ENCODE measurements at regions not wholly inside any gene's neighbourhood (a gene's known extent, or its start where the extent isn't known, plus 50 kb on each side); places are given as distances from the start of the nearest gene placed in this dataset.

DNA sequence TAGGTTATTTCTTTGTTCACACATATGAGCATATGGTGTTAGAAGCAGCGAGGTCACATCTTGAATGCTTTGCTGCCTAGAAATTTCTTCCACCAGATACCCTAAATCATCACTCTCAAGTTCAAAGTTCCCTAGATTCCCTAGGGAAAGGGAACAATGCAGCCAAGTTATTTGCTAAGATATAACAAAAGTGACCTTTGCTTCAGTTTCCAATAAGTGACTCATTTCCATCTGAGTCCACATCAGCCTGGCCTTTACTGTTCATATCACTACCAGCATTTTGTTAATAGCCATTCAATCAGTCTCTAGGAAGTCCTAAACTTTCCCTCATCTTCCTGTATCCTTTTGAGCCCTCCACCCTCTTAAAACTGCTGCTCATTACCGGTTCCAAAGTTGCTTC lies 1502.5 kb downstream of the KCNT2 start:
- DNase-seq: no peak

DNA sequence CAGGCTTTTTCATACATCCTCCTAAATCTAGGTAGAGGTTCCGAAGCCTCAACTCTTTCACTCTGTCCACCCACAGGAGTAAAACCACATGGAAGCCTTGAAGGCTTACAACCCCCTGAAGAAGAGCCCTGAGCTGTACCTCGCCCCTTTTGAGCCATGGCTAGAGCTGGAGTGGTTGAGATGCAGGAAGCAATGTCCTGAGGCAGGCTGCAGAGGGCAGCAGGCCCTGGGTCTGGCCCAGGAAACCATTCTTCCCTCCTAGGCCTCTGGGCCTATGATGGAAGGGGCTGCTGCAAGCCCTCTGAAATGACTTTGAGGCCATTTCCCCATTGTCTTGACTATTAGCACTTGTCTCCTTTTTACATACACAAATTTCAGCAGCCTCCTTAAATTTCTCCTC lies 1503.0 kb downstream of the KCNT2 start:
- DNase-seq: no peak

DNA sequence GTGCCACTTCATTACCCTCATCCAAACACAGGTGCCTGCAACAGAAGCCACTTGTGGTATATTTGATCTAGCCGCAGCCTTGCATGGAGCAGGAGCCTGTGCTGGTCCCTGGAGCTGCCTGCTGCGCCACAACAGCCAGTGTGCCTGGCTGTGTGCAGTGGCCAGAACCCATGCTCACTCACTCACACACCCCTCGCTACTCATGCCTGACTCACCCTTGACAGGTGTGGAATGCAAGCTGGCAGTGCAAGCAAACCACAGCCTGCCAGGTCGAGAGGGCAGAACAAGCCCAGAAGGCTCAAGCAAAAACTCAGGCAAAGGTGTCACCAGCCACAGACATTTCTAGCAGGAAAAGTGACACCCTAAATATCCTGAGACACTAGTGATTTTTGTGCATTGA lies 1510.9 kb downstream of the KCNT2 start:
- no peak for DNase-seq

DNA sequence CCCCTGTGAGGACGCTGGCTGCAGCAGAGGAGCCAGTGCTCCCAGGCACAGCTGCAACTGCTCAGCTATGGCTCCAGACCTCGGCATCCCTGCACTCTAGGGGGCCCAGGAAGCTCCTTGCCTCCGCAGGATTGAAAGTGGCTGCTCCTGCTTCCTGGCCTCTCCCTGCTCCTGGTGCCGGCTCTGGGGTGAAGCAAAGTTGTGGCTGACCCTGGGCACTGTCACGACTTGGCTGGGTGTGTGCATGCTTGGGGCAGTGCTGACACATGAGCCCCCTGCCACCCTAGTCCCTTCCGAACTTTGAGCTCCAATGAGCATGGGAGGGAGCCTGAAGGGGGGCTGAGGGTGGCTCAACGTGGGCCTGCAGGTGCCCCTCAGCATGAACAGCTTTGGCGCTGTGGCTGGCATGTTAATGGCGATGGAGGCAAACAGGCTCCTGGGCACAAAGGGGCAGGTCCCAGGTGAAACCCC lies 1512.2 kb downstream of the KCNT2 start:
- DNase-seq: no peak

DNA sequence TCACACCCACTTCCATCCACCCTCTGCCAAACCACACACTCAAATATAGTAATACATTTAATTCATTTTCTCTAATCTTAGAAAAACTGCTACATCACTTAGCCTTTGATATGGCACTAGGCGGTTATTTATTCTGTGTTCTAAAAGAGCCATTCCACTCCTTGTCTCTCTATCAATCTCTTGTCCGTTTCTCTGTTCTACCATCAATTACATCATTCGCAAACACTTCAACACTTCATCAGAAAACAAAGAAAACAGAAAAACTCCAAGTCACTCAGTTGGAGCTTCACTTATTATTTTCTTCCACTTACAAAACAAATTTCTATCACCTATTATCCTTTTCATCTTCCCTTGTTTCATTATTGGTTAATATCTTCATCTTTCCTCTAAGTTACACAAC lies 1523.0 kb downstream of the KCNT2 start:
- DNase-seq: no peak

DNA sequence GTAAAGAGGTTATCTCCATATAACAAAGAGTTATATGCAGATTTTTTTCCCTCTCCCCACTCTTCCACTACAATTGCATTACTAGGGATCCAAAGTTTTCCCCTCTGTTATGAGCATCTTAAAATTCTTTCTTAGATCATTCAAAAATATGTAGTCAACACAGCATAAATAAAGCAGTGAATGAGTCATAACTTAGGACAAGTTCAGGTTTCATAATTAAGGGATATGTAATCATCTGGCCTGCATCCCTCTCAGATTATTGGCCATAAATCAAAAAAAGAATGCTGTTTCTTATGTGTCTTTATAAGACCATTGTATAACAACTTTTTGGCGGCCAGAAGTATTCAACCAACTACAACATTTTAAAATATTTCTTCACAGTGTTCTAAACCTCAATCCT lies 1526.1 kb downstream of the KCNT2 start:
- no peak for DNase-seq

DNA sequence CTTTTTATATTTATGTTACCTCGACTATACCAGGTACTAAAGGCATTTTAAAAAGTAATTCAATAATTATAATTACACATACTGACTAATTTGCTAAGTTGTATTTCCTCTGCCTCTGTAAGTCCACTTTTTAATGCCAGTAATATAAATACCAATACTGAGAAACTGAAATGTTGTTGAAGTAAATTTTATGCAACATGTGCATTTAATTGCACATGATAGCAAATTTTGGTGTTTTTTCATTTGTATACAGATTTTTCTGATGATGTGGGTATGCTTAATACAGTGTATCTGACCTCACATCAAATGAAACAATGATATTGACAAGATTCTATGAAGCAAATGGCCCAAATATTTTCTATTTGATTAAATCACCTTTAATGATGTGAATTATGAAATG lies 1531.6 kb downstream of the KCNT2 start:
- no peak for DNase-seq

DNA sequence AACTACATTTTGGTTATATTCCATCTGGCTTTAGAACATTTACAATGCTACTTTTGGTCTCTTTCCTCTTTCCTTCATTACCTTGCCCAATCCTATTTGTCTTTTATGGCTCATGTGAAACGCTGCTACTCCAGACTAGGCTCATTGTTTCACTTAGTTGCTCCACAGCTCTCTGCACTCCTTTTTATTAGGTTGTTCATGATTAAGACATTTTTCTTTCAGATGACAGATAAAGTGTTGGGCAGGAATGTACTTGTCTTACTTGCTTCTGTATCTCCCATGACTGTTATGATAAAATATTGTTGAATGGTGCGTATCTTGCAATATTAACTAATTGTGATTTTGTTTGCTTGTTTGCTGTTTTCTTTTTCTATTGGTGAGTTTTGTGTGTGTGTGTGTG lies 1532.3 kb downstream of the KCNT2 start:
- no peak for DNase-seq

DNA sequence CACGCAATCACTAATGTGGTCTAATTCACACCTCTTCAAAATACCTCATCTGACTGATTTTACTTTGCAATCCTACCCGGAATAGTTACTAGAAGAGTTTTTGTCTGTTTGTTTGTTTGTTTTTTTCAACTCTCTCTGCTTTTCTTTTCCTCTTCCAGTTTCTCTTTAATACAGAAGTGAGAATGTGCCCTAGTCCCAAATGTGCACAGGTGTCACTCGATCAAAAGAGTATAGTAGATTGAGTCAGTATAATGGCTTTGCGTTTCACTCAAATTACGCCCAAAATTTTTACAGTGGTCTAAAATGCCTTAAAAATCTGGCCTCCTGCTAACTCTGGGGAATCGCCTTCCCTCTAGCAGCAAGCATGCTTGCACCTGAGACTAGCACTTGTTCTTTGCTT lies 1536.8 kb downstream of the KCNT2 start:
- DNase-seq: no peak

DNA sequence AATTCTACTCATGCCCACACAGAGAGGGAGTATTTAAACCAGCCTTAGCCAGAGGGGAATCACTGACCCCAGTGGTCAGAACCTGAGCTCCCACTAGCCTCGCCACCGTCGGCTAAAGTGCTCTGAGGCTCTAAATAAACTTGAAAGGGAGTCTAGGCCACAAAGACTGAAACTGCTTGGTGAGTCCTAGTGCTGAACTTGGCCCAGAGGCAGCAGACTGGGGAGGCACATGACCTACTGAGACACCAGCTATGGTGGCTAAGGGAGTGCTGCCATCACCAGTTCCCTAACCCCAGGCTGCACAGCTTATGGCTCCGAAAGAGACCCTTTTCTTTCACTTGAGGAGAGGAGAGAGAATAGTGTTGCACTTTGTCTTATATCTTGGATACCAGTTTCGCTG lies 1542.8 kb downstream of the KCNT2 start:
- no peak for DNase-seq

DNA sequence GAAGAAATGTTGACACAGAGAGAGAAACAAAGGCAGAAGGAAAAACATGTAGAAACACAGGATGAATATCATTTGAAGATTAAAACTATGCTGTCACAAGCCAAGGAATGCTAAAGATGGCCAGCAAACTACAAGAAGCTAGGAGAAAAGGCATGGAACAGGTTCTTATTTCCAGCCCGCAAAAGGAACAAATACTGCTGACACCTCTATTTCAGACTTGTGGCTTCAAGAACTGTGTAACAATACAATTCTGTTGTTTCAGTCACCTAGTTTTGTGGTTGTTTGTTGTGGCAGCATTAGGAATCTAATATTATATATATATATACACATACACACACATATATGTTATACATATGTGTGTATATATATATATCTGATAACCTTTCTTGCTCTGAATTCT lies 1543.9 kb downstream of the KCNT2 start:
- no peak for DNase-seq

DNA sequence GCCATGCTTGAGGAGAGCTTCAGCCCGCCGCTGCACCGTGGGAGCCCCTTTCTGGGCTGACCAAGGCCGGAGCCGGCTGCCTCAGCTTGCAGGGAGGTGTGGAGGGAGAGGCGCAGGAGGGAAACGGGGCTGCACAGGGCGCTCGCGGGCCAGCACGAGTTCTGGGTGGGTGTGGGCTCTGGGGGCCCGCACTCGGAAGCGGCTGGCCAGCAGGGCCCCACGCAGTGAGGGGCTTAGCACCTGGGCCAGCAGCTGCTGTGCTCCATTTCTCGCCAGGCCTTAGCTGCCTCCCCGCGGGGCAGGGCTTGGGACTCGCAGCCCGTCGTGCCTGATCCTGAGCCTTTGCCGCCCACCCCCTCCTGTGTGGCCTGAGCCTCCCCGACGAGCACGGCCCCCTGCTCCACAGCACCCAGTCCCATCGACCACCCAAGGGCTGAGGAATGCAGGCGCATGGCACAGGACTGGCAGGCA lies 1554.0 kb downstream of the KCNT2 start:
- no peak for DNase-seq

DNA sequence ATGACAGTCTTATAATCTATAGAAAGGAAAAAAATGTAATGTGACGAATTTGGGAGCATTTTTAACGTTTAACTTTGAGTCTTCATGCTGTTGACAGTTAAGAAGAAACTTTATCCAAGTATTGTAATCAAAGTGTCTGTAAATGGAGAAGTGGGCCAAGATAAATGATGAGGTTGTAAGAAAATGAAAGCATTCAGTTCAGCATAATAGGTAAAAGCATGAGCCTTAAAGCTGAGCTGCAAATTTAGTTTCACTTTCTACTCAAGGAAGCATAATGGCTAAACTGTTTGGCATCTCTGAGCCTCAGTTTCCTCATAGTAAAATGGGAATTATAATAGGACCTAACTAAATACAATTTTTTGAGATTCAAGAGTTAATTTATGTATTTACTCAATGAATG lies 1554.8 kb downstream of the KCNT2 start:
- no peak for DNase-seq

DNA sequence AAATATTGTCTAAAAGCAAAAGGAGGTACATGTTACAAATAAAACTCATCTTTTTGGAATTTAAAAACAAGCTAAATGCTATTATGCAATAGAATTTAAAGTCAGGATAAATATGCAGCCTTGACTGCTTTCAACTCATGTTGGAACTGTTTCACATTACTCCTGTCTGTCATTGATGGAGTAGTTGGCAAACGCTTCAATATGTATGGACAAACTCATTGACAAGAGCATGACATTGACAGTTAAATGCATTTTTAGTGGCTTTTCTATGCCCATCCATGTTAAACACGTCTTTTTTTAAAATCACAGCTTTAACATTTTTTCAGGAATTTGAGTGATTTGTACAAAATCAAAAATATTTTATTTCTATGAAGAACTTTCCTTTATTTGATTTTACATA lies 1560.5 kb downstream of the KCNT2 start:
- DNase-seq: no peak

DNA sequence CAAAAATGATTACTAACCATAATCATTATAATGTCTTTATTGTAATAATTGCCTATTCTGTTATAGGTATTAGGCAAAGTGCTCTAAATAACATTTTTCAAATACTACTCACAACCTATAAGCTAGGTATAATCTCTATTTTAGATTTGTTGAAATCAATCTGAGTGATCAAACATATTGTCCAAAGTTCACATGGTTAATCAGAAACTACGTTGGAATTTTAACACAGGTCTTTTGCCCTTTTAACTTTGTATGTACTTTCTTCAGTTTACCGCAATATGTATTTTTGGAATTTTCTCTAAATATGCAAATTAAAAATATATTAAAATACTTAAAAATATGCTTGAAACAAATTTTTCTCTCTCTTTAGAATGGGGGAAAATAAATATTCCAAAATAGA lies 1563.2 kb downstream of the KCNT2 start:
- DNase-seq: no peak

DNA sequence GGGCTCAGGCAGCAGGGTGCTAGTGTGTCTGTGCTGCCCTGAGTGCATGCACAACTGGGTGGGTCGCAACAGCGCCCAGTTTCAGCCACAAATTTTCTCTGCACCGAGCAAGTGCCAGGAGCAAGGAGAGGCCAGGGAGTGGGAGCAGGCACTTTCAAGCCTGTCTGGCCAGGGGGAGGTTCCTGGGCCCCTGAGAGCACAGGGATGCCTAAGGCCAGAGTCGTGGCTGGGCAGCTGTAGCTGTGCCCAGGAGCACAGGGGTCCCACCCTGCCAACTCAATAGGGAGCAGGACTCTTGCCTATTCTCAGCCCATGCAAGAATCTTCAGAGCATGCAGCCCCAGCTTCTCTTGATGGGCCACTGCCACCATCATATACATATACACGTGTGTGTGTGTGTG lies 1577.4 kb downstream of the KCNT2 start:
- no peak for DNase-seq

DNA sequence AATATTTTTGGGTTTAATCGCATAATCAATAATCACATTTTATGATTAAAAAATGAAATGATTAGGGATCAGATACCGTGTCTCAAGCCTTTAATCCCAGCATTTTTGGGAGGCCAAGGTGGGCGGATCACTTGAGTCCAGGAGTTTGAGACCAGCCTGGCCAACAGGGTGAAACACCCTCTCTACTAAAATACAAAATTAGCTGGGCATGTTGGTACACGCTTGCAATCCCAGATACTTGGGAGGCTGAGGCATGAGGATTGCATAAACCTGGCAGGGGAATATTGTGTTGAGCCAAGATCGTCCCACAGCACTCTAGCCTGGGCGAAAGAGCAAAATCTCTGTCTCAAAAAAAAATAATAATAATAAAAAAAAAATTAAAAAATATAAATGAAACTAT lies 1581.4 kb downstream of the KCNT2 start:
- no peak for DNase-seq

DNA sequence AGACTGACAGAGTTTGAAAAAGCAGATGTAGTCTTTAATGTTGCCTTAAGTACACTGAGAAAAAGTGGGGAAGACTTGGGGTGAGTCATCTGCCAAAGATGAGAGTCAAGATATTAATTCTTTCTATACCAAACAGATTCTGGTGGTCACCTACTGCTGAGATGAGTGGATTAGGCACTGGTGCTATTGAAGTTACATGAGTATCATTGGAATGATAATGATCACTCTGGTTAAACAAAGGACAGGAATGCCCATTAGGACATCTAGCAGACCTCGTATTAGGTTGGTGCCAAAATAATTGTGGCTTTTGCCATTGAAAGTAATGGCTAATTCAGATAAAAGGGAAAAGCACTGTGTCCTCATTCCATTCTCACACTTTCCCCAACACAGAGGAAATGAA lies 1588.9 kb downstream of the KCNT2 start:
- DNase-seq: no peak

DNA sequence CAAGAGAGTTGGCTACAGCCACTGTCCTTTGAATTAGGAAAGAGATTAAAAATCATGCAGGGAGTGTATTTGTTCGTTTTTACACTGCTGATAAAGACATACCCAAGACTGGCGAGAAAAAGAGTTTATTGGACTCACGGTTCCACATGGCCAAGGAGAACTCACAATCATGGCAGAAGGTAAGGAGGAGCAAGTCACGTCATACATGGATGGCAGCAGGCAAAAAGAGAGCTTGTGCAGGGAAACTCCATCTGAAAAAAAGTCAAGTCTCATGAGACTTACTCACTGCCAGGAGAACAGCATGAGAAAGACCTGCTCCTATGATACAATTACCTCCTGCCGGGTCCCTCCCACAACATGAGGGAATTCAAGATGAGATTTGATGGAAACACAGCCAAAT lies 1595.2 kb downstream of the KCNT2 start:
- DNase-seq: no peak

DNA sequence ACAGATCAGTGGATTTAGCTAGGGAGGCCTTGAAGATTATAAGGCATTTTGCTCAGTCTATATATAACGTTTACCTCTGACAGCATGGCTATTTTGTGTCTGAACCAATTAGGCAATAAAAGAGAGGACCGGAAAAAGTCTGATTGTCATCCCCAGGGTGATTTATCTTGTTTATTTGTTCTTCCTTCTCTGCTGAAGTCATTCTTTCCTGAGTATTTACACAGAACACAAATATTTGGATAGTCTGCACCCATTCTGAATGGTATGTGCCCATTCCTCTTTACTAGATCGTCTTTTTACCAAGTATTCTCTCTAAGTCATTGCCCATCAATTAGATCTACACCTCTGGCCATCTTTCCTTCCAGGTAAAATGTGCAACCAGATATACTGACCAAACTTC lies 1602.9 kb downstream of the KCNT2 start:
- no peak for DNase-seq

DNA sequence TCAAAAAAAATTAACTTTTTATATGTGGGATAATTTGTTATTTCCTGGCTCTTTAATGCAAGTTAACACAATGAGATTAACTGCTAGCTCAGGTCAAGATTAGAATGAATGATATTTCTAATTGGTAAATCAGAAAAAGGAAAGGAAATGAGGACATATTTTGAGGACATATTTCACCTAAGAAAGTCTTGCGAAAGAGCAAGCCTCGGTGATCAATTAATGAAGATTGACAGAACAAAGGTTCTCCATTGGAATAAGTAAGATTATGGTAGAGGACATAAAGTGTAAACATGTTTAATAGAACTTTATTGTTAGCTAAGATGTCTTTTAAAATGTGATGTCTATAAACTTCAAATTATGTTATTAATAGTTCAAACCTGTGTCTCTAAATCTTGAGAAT lies 1617.8 kb downstream of the KCNT2 start:
- DNase-seq: no peak

DNA sequence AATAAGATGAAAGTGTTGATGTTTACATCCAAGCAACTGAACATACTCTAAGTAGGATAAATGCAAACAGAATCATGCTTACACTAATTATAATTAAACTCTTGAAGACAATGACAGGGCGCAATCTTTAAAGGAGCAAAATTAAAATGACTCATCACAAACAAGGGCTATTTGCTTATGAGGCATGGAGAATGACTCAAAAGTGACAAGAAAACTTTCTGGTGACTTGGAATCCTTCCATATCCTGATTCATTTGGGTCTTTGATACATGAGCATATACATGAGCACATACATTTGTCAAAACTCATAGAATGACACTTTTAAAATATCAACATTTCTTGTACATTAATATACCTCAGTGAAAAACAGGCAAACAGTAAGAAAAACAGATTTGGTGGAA lies 1632.3 kb downstream of the KCNT2 start:
- no peak for DNase-seq

DNA sequence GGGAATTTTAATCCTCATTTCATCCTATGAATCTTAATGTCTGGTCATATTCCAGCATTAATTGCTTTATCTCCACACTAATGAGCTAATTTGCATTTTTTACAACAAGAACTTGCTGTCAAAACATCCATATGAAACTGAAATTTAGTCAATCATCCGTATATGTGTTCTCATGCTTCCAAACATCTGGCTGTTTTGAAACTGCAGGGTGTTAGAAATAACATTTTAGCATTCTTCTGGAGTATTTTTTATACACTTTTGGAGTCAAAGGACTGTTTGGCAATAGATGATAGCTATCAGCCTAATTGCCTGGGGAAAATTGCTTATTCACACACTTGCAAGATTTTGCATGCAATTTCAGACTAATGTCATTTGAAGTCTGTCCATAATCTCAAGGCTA lies 1639.3 kb downstream of the KCNT2 start:
- DNase-seq: no peak

DNA sequence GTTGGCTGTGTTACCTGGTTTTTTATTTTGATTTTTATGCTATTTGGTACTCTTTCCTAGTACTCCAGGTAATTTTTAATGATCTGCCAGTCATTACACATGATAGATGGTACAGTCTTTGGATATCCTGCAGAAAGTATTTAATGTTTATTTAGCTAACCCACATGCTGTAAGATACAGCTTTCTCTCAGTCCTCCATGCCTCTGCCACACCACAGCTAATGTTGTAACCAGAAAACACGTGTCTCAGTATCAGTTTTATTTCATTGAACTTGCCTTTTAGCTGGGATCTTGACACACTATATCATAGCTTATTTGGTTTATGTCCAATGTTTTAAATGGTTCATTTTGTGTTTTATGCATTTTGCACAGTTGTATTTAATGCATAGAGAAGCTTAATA lies 1648.4 kb downstream of the KCNT2 start:
- DNase-seq: no peak

DNA sequence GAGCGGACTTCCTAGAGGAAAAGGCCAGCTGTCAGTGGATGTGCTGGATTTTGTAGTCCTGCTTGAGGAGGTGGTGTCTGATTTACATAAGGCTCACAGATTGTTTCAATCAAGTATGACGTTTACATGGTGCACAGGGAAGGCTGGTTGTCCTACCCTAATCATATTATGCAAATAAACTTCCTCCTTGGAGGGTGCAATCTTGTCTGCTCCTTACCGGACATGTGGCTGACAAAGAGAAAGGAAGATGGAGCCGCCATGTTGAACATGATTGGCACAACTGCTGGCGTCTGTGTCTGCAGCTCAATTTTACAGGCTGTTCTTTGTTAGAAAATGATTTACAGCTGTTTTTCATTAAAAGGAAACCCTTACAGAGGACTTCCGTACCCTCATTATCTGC lies 1656.1 kb downstream of the KCNT2 start:
- no peak for DNase-seq
